Endothelial cell of umbilical vein (primary cell): ENCODE measurements at regions not wholly inside any gene's neighbourhood (a gene's known extent, or its start where the extent isn't known, plus 50 kb on each side); places are given as distances from the start of the nearest gene placed in this dataset.

Experiments used
- BruUV-seq: library from RNA; stranded (reverse); fragments of 400-500 nt; replicated peaks from 2 replicates; lab custom pipeline; 2021; lab: Mats Ljungman, UMichigan
- CTCF ChIA-PET: fragments of 300-600, 350-600 bp; sonication (Branson Sonifier 250); formaldehyde crosslinking; loops from one replicate; lab custom pipeline; 2021; ENCODE audit warnings: antibody characterized with exemption, inconsistent platforms; lab: Charles Lee
- POLR2A ChIA-PET: fragments of 300-600, 350-600 bp; sonication (Branson Sonifier 250); formaldehyde crosslinking; loops from one replicate; lab custom pipeline; 2021; ENCODE audit warnings: antibody characterized with exemption, inconsistent platforms; lab: Charles Lee
- DNase-seq: peaks from one replicate; pipeline ENCODE4 v3.0.0-alpha.2; 2011; ENCODE audit warnings: low read depth, low spot score
- FAIRE-seq: peaks from 2 replicates; lab custom pipeline; 2011; peaks lifted over from hg19 to GRCh38; lab: Jason Lieb, UNC
- H2AFZ ChIP-seq: 2 replicates; pipeline ENCODE4 v1.6.0; 2012; ENCODE audit warnings: low read depth, low read length, control low read depth, inconsistent platforms
- H3K27ac ChIP-seq: 2 replicates; pipeline ENCODE4 v1.5.1; 2011; ENCODE audit warnings: low read depth, mild to moderate bottlenecking, control low read depth, low read length, moderate library complexity; ENCODE audit not compliant: insufficient read depth
- H3K27me3 ChIP-seq, 2 experiments: 2 replicates each; pipeline versions ENCODE4 v1.6.0 to v1.6.1; 2011; ENCODE audit warnings: low read length in 2 of 2, mixed read lengths in 1 of 2; ENCODE audit not compliant: control insufficient read depth in 2 of 2, insufficient read depth in 2 of 2
- H3K36me3 ChIP-seq, 2 experiments: 2 replicates in 1 of 2; 3 replicates in 1 of 2; pipeline ENCODE4 v1.5.1; 2011; ENCODE audit warnings: low read length in 2 of 2, mild to moderate bottlenecking in 1 of 2, moderate library complexity in 1 of 2; ENCODE audit not compliant: control insufficient read depth in 2 of 2, insufficient read depth in 2 of 2; ENCODE audit errors: extremely low read depth in 1 of 2
- H3K4me1 ChIP-seq: 3 replicates; pipeline ENCODE4 v1.5.1; 2011; ENCODE audit warnings: mild to moderate bottlenecking, low read length; ENCODE audit not compliant: control insufficient read depth, insufficient read depth; ENCODE audit errors: extremely low read depth
- H3K4me2 ChIP-seq: 2 replicates; pipeline ENCODE4 v1.6.1; 2011; ENCODE audit warnings: low read length, control low read depth, mixed read lengths; ENCODE audit not compliant: insufficient read depth
- H3K4me3 ChIP-seq, 3 experiments: fragments of 200-600 bp in 1 of 3; sonication (generic), shearing (Covaris generic) in 1 of 3; replicated peaks in 1 of 3; 2 replicates each; pipeline ENCODE4 v1.5.1; 2011 to 2016; ENCODE audit warnings: control low read depth in 3 of 3, low read length in 3 of 3, mild to moderate bottlenecking in 2 of 3, inconsistent platforms in 1 of 3, low read depth in 1 of 3, moderate library complexity in 1 of 3; ENCODE audit not compliant: insufficient read depth in 1 of 3
- H3K79me2 ChIP-seq: 2 replicates; pipeline ENCODE4 v1.6.0; 2012; ENCODE audit warnings: low read length, inconsistent platforms; ENCODE audit not compliant: control insufficient read depth, insufficient read depth
- H3K9ac ChIP-seq: replicated peaks from 2 replicates; pipeline ENCODE3; 2011; ENCODE audit warnings: low read length, control low read depth; ENCODE audit not compliant: insufficient read depth; ENCODE audit errors: extremely low read depth
- H3K9me1 ChIP-seq: replicated peaks from 3 replicates; pipeline ENCODE4 v1.6.0; 2011; ENCODE audit warnings: mild to moderate bottlenecking, low read length; ENCODE audit not compliant: control insufficient read depth, insufficient read depth; ENCODE audit errors: extremely low read depth
- H3K9me3 ChIP-seq: replicated peaks from 2 replicates; pipeline ENCODE4 v1.5.1; 2012; ENCODE audit warnings: low read length, inconsistent platforms; ENCODE audit not compliant: control insufficient read depth, insufficient read depth
- H4K20me1 ChIP-seq: replicated peaks from 2 replicates; pipeline ENCODE3; 2011; ENCODE audit warnings: mild to moderate bottlenecking, low read length; ENCODE audit not compliant: control insufficient read depth, insufficient read depth; ENCODE audit errors: extremely low read depth
- CTCF ChIP-seq, 2 donors: IDR thresholded peaks; 1 replicate in 1 of 2; 2 replicates in 1 of 2; pipeline ENCODE4 v1.5.1; 2011; ENCODE audit warnings: low read length in 2 of 2, mild to moderate bottlenecking in 2 of 2, moderate library complexity in 2 of 2, control low read depth in 1 of 2, inconsistent platforms in 1 of 2, low read depth in 1 of 2; ENCODE audit not compliant: insufficient read depth in 1 of 2; ENCODE audit errors: extremely low read depth in 1 of 2
- EZH2 ChIP-seq: IDR thresholded peaks from 2 replicates; pipeline ENCODE4 v1.6.1; 2012; ENCODE audit warnings: borderline replicate concordance, low read depth, mild to moderate bottlenecking, moderate library complexity, low read length, inconsistent platforms; ENCODE audit not compliant: severe bottlenecking
- FOS ChIP-seq: IDR thresholded peaks from 2 replicates; pipeline ENCODE4 v1.6.1; 2011; ENCODE audit warnings: mild to moderate bottlenecking, low read length, moderate library complexity, borderline replicate concordance; ENCODE audit not compliant: insufficient read depth
- GATA2 ChIP-seq: IDR thresholded peaks from 2 replicates; pipeline ENCODE4 v1.7.0; 2011; ENCODE audit warnings: low read depth, mild to moderate bottlenecking, moderate library complexity, mixed read lengths, low read length; ENCODE audit not compliant: insufficient read length, insufficient read depth
- JUN ChIP-seq: IDR thresholded peaks from 2 replicates; pipeline ENCODE4 v1.6.1; 2011; ENCODE audit warnings: borderline replicate concordance, low read depth; ENCODE audit not compliant: insufficient read length, insufficient read depth
- MAX ChIP-seq: IDR thresholded peaks from 2 replicates; pipeline ENCODE4 v1.6.1; 2011; ENCODE audit not compliant: insufficient read depth, insufficient read length
- MYC ChIP-seq: IDR thresholded peaks from one replicate; pipeline ENCODE4 v1.6.1; 2011; ENCODE audit warnings: mild to moderate bottlenecking, low read depth, low read length
- POLR2A ChIP-seq: IDR thresholded peaks from 2 replicates; pipeline ENCODE4 v1.6.1; 2012; ENCODE audit warnings: low read depth, mild to moderate bottlenecking, control low read depth, low read length
- POLR2AphosphoS5 ChIP-seq: IDR thresholded peaks from 2 replicates; pipeline ENCODE4 v1.6.1; 2012; ENCODE audit warnings: low read depth, mild to moderate bottlenecking, control low read depth, low read length, moderate library complexity; ENCODE audit not compliant: insufficient read depth
- dilution Hi-C: fragments of 300-500 bp; cut with MboI; formaldehyde crosslinking; loops from one replicate; pipeline ENCODE4 v1.15.0; 2019; ENCODE audit warnings: low sequenced_read_pairs; ENCODE audit not compliant: extremely low pct_ligation_motif_present
- intact Hi-C: fragments of 100-400 bp; cut with micrococcal nuclease; formaldehyde crosslinking; loops from one replicate; pipeline ENCODE4 v1.10.0; 2022

GRCh38 chr11:129319751-129320150, 55.9 kb upstream of the BARX2 start:
- no peak for TF ChIP-seq POLR2A
- no peak for TF ChIP-seq FOS
- TF ChIP-seq JUN: no peak
- TF ChIP-seq MAX: no peak
- TF ChIP-seq GATA2: no peak
- TF ChIP-seq CTCF (IDR thresholded peaks at IDR 0.05; ENCODE audit: extremely low read depth in 1 of 2, insufficient read depth in 1 of 2, low read depth in 1 of 2, low read length in 2 of 2): no peak
- no peak for TF ChIP-seq POLR2AphosphoS5
- TF ChIP-seq MYC: no peak
- TF ChIP-seq EZH2: no peak
- Histone ChIP-seq H2AFZ (no peak overlapping the region), H3K4me2 (no peak overlapping the region), H3K9ac (no peak overlapping the region), H3K27ac (no peak overlapping the region), H3K9me1 (no peaks in the 10 kb centered on the region), H3K4me3 (no peak overlapping the region), H3K4me1 (no peaks in the 10 kb centered on the region), H3K36me3 (no peaks in the 10 kb centered on the region), H3K27me3 (peaks cover 0 to 10% of the 10 kb centered on the region in 2 experiments), H3K9me3 (no peaks in the 10 kb centered on the region), H4K20me1 (no peaks in the 10 kb centered on the region), H3K79me2 (no peaks in the 10 kb centered on the region)
- ChIA-PET POLR2A (no interaction called here), CTCF (interaction anchor here (0.9 to 5.4 kb wide), 3 partner anchors 14 to 344 kb away, joined by 3 to 43 read pairs (median 4); no protein-coding TSS in a partner anchor)
- intact Hi-C loops (no loop called here), dilution Hi-C loops (no loop called here)
- BruUV-seq: no TSS peak
- FAIRE-seq: no peak
- no peak for DNase-seq
